ENCODE measurements at regions not wholly inside any gene's neighbourhood (a gene's known extent, or its start where the extent isn't known, plus 50 kb on each side); places are given as distances from the start of the nearest gene placed in this dataset.

GRCh38 chr1:106836708-106837107 is 219.8 kb upstream of the PRMT6 start:
- Mint-ChIP-seq H3K36me3 (ENCODE audit: low read depth, unreplicated experiment) (no peaks in the 10 kb centered on the region), H3K4me3 (ENCODE audit: unreplicated experiment) (no peak overlapping the region), H3K9me3 (ENCODE audit: unreplicated experiment) (no peaks in the 10 kb centered on the region), H3K27me3 (ENCODE audit: unreplicated experiment) (no peaks in the 10 kb centered on the region), H3K27ac (ENCODE audit: unreplicated experiment) (no peak overlapping the region), H3K4me1 (ENCODE audit: unreplicated experiment) (no peaks in the 10 kb centered on the region)
- DNase-seq (ENCODE audit: low spot score) = no peak
- TF ChIP-seq, protein P1, sequence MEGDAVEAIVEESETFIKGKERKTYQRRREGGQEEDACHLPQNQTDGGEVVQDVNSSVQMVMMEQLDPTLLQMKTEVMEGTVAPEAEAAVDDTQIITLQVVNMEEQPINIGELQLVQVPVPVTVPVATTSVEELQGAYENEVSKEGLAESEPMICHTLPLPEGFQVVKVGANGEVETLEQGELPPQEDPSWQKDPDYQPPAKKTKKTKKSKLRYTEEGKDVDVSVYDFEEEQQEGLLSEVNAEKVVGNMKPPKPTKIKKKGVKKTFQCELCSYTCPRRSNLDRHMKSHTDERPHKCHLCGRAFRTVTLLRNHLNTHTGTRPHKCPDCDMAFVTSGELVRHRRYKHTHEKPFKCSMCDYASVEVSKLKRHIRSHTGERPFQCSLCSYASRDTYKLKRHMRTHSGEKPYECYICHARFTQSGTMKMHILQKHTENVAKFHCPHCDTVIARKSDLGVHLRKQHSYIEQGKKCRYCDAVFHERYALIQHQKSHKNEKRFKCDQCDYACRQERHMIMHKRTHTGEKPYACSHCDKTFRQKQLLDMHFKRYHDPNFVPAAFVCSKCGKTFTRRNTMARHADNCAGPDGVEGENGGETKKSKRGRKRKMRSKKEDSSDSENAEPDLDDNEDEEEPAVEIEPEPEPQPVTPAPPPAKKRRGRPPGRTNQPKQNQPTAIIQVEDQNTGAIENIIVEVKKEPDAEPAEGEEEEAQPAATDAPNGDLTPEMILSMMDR (IDR thresholded peaks at IDR 0.05; ENCODE audit: unreplicated experiment) = no peak

DNA sequence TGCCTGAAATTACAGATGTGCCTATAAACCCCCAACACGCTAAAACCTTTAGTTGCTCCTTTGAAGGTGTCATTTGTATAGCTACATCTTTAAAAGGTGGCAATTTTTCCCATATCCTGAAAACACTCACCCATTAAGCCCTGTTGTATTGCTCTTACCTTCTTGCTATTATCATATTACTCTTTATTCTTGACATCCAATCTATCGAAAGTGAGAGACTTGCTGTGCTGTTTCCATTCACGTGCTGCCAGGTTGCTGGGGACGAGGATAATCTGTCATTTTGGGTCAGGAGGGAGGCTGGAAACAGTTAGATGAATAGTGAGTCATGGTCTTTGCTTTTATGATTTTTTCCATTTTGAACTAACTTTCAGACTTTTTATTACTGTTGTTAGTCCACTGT is 213.0 kb upstream of the PRMT6 start:
- TF ChIP-seq, protein P1 (IDR thresholded peaks at IDR 0.05; ENCODE audit: unreplicated experiment) = no peak
- H3K4me1 Mint-ChIP-seq (ENCODE audit: unreplicated experiment) = no peaks in the 10 kb centered on the region
- H3K36me3 Mint-ChIP-seq (ENCODE audit: low read depth, unreplicated experiment) = no peaks in the 10 kb centered on the region
- H3K27ac Mint-ChIP-seq (ENCODE audit: unreplicated experiment) = no peak overlapping the region
- no peaks in the 10 kb centered on the region for H3K27me3 Mint-ChIP-seq (ENCODE audit: unreplicated experiment)
- DNase-seq (ENCODE audit: low spot score) = no peak
- no peak overlapping the region for H3K4me3 Mint-ChIP-seq (ENCODE audit: unreplicated experiment)
- no peaks in the 10 kb centered on the region for H3K9me3 Mint-ChIP-seq (ENCODE audit: unreplicated experiment)

GRCh38 chr1:106846656-106847055 is 209.8 kb upstream of the PRMT6 start:
- H3K9me3 Mint-ChIP-seq (ENCODE audit: unreplicated experiment) = no peaks in the 10 kb centered on the region

DNA sequence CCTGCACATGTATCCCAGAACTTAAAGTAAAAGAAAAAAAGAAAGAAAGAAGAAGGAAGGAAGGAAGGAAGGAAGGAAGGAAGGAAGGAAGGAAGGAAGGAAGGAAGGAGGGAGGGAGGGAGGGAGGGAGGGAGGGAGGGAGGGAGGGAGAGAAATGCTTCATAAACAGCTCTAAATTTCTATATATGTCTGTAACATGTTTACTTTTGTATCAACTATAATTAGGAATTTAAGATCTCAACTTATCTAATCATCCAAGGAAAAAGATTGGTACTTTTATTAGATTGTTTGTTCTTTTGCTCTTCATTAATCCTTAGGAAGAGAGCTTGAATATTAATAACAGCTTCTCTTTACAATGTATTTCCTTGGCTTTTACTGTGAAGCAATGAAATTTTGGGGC is 195.4 kb upstream of the PRMT6 start:
- no peaks in the 10 kb centered on the region for H3K27me3 Mint-ChIP-seq (ENCODE audit: unreplicated experiment)
- no peaks in the 10 kb centered on the region for H3K36me3 Mint-ChIP-seq (ENCODE audit: low read depth, unreplicated experiment)
- H3K4me3 Mint-ChIP-seq (ENCODE audit: unreplicated experiment) = no peak overlapping the region
- no peaks in the 10 kb centered on the region for H3K9me3 Mint-ChIP-seq (ENCODE audit: unreplicated experiment)
- TF ChIP-seq, protein P1 (IDR thresholded peaks at IDR 0.05; ENCODE audit: unreplicated experiment) = no peak
- no peak overlapping the region for H3K27ac Mint-ChIP-seq (ENCODE audit: unreplicated experiment)
- no peak for DNase-seq (ENCODE audit: low spot score)
- no peaks in the 10 kb centered on the region for H3K4me1 Mint-ChIP-seq (ENCODE audit: unreplicated experiment)

More at GRCh38 chr1:106846656-106847055, 209.8 kb upstream of the PRMT6 start:
- TF ChIP-seq, protein P1 (IDR thresholded peaks at IDR 0.05; ENCODE audit: unreplicated experiment) = no peak
- DNase-seq (ENCODE audit: low spot score) = no peak
- H3K36me3 Mint-ChIP-seq (ENCODE audit: low read depth, unreplicated experiment) = no peaks in the 10 kb centered on the region
- no peak overlapping the region for H3K4me3 Mint-ChIP-seq (ENCODE audit: unreplicated experiment)
- H3K4me1 Mint-ChIP-seq (ENCODE audit: unreplicated experiment) = peaks cover 2% of the 10 kb centered on the region
- H3K27ac Mint-ChIP-seq (ENCODE audit: unreplicated experiment) = no peak overlapping the region
- H3K27me3 Mint-ChIP-seq (ENCODE audit: unreplicated experiment) = no peaks in the 10 kb centered on the region

- DNase-seq (ENCODE audit: low spot score) = no peak
- no peaks in the 10 kb centered on the region for H3K4me1 Mint-ChIP-seq (ENCODE audit: unreplicated experiment)
- no peaks in the 10 kb centered on the region for H3K9me3 Mint-ChIP-seq (ENCODE audit: unreplicated experiment)
- no peaks in the 10 kb centered on the region for H3K36me3 Mint-ChIP-seq (ENCODE audit: low read depth, unreplicated experiment)
- no peak overlapping the region for H3K27ac Mint-ChIP-seq (ENCODE audit: unreplicated experiment)
- TF ChIP-seq, protein P1 (IDR thresholded peaks at IDR 0.05; ENCODE audit: unreplicated experiment) = no peak
- H3K27me3 Mint-ChIP-seq (ENCODE audit: unreplicated experiment) = no peaks in the 10 kb centered on the region
- H3K4me3 Mint-ChIP-seq (ENCODE audit: unreplicated experiment) = no peak overlapping the region
Observed at GRCh38 chr1:106868828-106869227, 187.6 kb upstream of the PRMT6 start.
